Keratinocyte (primary cell): ENCODE measurements at regions not wholly inside any gene's neighbourhood (a gene's known extent, or its start where the extent isn't known, plus 50 kb on each side); places are given as distances from the start of the nearest gene placed in this dataset.
A peak's percentile ranks its signal among the peaks of the same experiment; 100 is the strongest.

Experiments used
- DNase-seq: peaks from one replicate; pipeline ENCODE4 v3.0.0-alpha.2; 2011; ENCODE audit warnings: low read depth, missing footprints, low spot score
- FAIRE-seq: peaks from 2 replicates; lab custom pipeline; 2011; peaks lifted over from hg19 to GRCh38; lab: Jason Lieb, UNC
- H2AFZ ChIP-seq: 2 replicates; pipeline ENCODE4 v1.6.0; 2012; ENCODE audit warnings: low read length, control low read depth, inconsistent platforms; ENCODE audit not compliant: control insufficient read depth
- H3K27ac ChIP-seq: 2 replicates; pipeline ENCODE4 v1.5.1; 2011; ENCODE audit warnings: low read length; ENCODE audit not compliant: control insufficient read depth, insufficient read depth
- H3K27me3 ChIP-seq: 3 replicates; pipeline ENCODE4 v1.6.0; 2011; ENCODE audit warnings: low read length; ENCODE audit not compliant: control insufficient read depth, insufficient read depth; ENCODE audit errors: extremely low read depth
- H3K36me3 ChIP-seq, 2 experiments: 2 replicates in 1 of 2; 3 replicates in 1 of 2; pipeline ENCODE4 v1.5.1; 2011; ENCODE audit warnings: low read length in 2 of 2, mild to moderate bottlenecking in 1 of 2; ENCODE audit not compliant: control insufficient read depth in 2 of 2, insufficient read depth in 2 of 2; ENCODE audit errors: extremely low read depth in 1 of 2
- H3K4me1 ChIP-seq: 3 replicates; pipeline ENCODE4 v1.5.1; 2011; ENCODE audit warnings: low read length; ENCODE audit not compliant: control insufficient read depth, insufficient read depth; ENCODE audit errors: extremely low read depth
- H3K4me2 ChIP-seq: 3 replicates; pipeline ENCODE4 v1.6.0; 2011; ENCODE audit warnings: low read depth, low read length; ENCODE audit not compliant: control insufficient read depth, insufficient read depth; ENCODE audit errors: extremely low read depth
- H3K4me3 ChIP-seq, 3 experiments: fragments of 200-600 bp in 1 of 3; sonication (generic) in 1 of 3; 2 replicates in 2 of 3; 3 replicates in 1 of 3; pipeline ENCODE4 v1.5.1; 2011 to 2016; ENCODE audit warnings: low read length in 3 of 3, mild to moderate bottlenecking in 3 of 3, control low read depth in 2 of 3, inconsistent platforms in 1 of 3, low read depth in 1 of 3, mixed read lengths in 1 of 3, mixed run types in 1 of 3, moderate library complexity in 1 of 3; ENCODE audit not compliant: control insufficient read depth in 2 of 3, insufficient read depth in 2 of 3; ENCODE audit errors: extremely low read depth in 1 of 3
- H3K79me2 ChIP-seq: 2 replicates; pipeline ENCODE4 v1.6.0; 2012; ENCODE audit warnings: low read length; ENCODE audit not compliant: control insufficient read depth, insufficient read depth
- H3K9ac ChIP-seq: 3 replicates; pipeline ENCODE4 v1.6.0; 2011; ENCODE audit warnings: low read length; ENCODE audit not compliant: control insufficient read depth, insufficient read depth; ENCODE audit errors: extremely low read depth
- H3K9me1 ChIP-seq: 3 replicates; pipeline ENCODE4 v1.6.0; 2011; ENCODE audit warnings: low read length; ENCODE audit not compliant: control insufficient read depth, insufficient read depth; ENCODE audit errors: extremely low read depth
- H3K9me3 ChIP-seq: 2 replicates; pipeline ENCODE4 v1.5.1; 2012; ENCODE audit warnings: low read depth, low read length; ENCODE audit not compliant: control insufficient read depth
- H4K20me1 ChIP-seq: 3 replicates; pipeline ENCODE4 v1.6.0; 2011; ENCODE audit warnings: low read length; ENCODE audit not compliant: control insufficient read depth, insufficient read depth; ENCODE audit errors: extremely low read depth
- CTCF ChIP-seq, 3 experiments: IDR thresholded peaks in 1 of 3; conservative IDR thresholded peaks in 1 of 3; optimal IDR thresholded peaks in 1 of 3; 2 replicates in 2 of 3; 3 replicates in 1 of 3; pipeline versions ENCODE3 to v1.5.1; 2011; ENCODE audit warnings: low read length in 3 of 3, mild to moderate bottlenecking in 3 of 3, moderate library complexity in 2 of 3, control low read depth in 1 of 3, inconsistent platforms in 1 of 3; ENCODE audit not compliant: insufficient read depth in 2 of 3; ENCODE audit errors: extremely low read depth in 1 of 3
- EZH2 ChIP-seq: IDR thresholded peaks from one replicate; pipeline ENCODE4 v1.6.1; 2012; ENCODE audit warnings: inconsistent platforms, mild to moderate bottlenecking, low read length, moderate library complexity
- dilution Hi-C: fragments of 300-500 bp; cut with MboI; formaldehyde crosslinking; loops from one replicate; pipeline ENCODE4 v1.7.0; 2020; ENCODE audit warnings: low sequenced_read_pairs; ENCODE audit not compliant: extremely low pct_ligation_motif_present

GRCh38 chr17:69870091-69870530, 204.9 kb upstream of the KCNJ16 start:
- Histone ChIP-seq H3K79me2 (no peaks in the 10 kb centered on the region), H2AFZ (no peak overlapping the region), H3K4me1 (peaks cover 32% of the 10 kb centered on the region), H3K9me1 (no peaks in the 10 kb centered on the region), H3K9ac (no peak overlapping the region), H3K27ac (no peak overlapping the region), H3K36me3 (no peaks in the 10 kb centered on the region), H3K9me3 (no peaks in the 10 kb centered on the region), H3K4me3 (no peak overlapping the region), H4K20me1 (no peaks in the 10 kb centered on the region), H3K4me2 (peak overlapping the region; percentile 1), H3K27me3 (no peaks in the 10 kb centered on the region)
- dilution Hi-C loops, result no loop called here
- no peak for TF ChIP-seq EZH2
- TF ChIP-seq CTCF (optimal IDR thresholded peaks at IDR 0.05 in 1 of 3, IDR thresholded peaks at IDR 0.05 in 1 of 3, conservative IDR thresholded peaks at IDR 0.05 in 1 of 3; ENCODE audit: extremely low read depth in 1 of 3, insufficient read depth in 2 of 3, low read length in 3 of 3), result no peak
- FAIRE-seq (peak; percentile 52), DNase-seq (peak; percentile 30)

GRCh38 chr17:69870751-69871199, 204.2 kb upstream of the KCNJ16 start:
- peaks cover 33% of the 10 kb centered on the region for H3K4me1 ChIP-seq
- H3K4me3 ChIP-seq, result peak overlapping the region in 1 of 3 experiments; percentile 28
- dilution Hi-C loops, result no loop called here
- no peaks in the 10 kb centered on the region for H3K27me3 ChIP-seq
- peak; percentile 49 for DNase-seq
- H4K20me1 ChIP-seq, result no peaks in the 10 kb centered on the region
- H3K79me2 ChIP-seq, result no peaks in the 10 kb centered on the region
- no peak overlapping the region for H2AFZ ChIP-seq
- no peak for TF ChIP-seq CTCF (optimal IDR thresholded peaks at IDR 0.05 in 1 of 3, IDR thresholded peaks at IDR 0.05 in 1 of 3, conservative IDR thresholded peaks at IDR 0.05 in 1 of 3; ENCODE audit: extremely low read depth in 1 of 3, insufficient read depth in 2 of 3, low read length in 3 of 3)
- FAIRE-seq, result peak; percentile 97
- H3K9me1 ChIP-seq, result no peaks in the 10 kb centered on the region
- no peaks in the 10 kb centered on the region for H3K36me3 ChIP-seq
- H3K4me2 ChIP-seq, result peak overlapping the region; percentile 55
- H3K9ac ChIP-seq, result no peak overlapping the region
- no peaks in the 10 kb centered on the region for H3K9me3 ChIP-seq
- no peak overlapping the region for H3K27ac ChIP-seq
